ENCODE measurements at regions not wholly inside any gene's neighbourhood (a gene's known extent, or its start where the extent isn't known, plus 50 kb on each side); places are given as distances from the start of the nearest gene placed in this dataset.

- DNase-seq = no peak
These were observed 105.8 kb downstream of the LACC1 start for GRCh38 chr13:43985422-43986072.

GRCh38 chr13:43986421-43986981 is 106.8 kb downstream of the LACC1 start:
- no peak for DNase-seq

GRCh38 chr13:43988302-43988701 is 108.6 kb downstream of the LACC1 start:
- no peak for DNase-seq

- no peak for DNase-seq
These were observed 110.3 kb downstream of the LACC1 start for GRCh38 chr13:43990021-43990420.

GRCh38 chr13:43990829-43991228 is 111.1 kb downstream of the LACC1 start:
- no peak for DNase-seq

- no peak for DNase-seq
These were observed 112.1 kb downstream of the LACC1 start for GRCh38 chr13:43991773-43992201.

- no peak for DNase-seq
These were observed 112.5 kb downstream of the LACC1 start for GRCh38 chr13:43992211-43992610.

GRCh38 chr13:43994999-43995859 is 115.5 kb downstream of the LACC1 start:
- DNase-seq = no peak

GRCh38 chr13:43996221-43996620 is 116.5 kb downstream of the LACC1 start:
- no peak for DNase-seq

- DNase-seq = no peak
These were observed 123.8 kb downstream of the LACC1 start for GRCh38 chr13:44003481-44003880.

GRCh38 chr13:44004878-44005277 is 125.2 kb downstream of the LACC1 start:
- no peak for DNase-seq

- DNase-seq = no peak
These were observed 127.7 kb downstream of the LACC1 start for GRCh38 chr13:44007451-44007850.

- DNase-seq = no peak
These were observed 131.3 kb downstream of the LACC1 start for GRCh38 chr13:44011036-44011435.

- DNase-seq = no peak
These were observed 133.4 kb downstream of the LACC1 start for GRCh38 chr13:44012910-44013757.

- DNase-seq = no peak
These were observed 134.1 kb downstream of the LACC1 start for GRCh38 chr13:44013758-44014291.

GRCh38 chr13:44014501-44014900 is 134.8 kb downstream of the LACC1 start:
- no peak for DNase-seq

- DNase-seq = no peak
These were observed 135.4 kb downstream of the LACC1 start for GRCh38 chr13:44015118-44015517.

- DNase-seq = no peak
These were observed 136.1 kb downstream of the LACC1 start for GRCh38 chr13:44015811-44016210.

- DNase-seq = no peak
These were observed 138.1 kb downstream of the LACC1 start for GRCh38 chr13:44017756-44018309.

- no peak for DNase-seq
These were observed 139.9 kb downstream of the LACC1 start for GRCh38 chr13:44019651-44020050.

GRCh38 chr13:44021422-44021821 is 141.7 kb downstream of the LACC1 start:
- no peak for DNase-seq

- no peak for DNase-seq
These were observed 142.5 kb downstream of the LACC1 start for GRCh38 chr13:44022196-44022595.

Measured in SW 1271 (cell line).